ENCODE measurements at regions not wholly inside any gene's neighbourhood (a gene's known extent, or its start where the extent isn't known, plus 50 kb on each side); places are given as distances from the start of the nearest gene placed in this dataset.

- no peak for TF ChIP-seq CTCF (conservative IDR thresholded peaks at IDR 0.05)
- no peak for TF ChIP-seq ZFX (IDR thresholded peaks at IDR 0.05)
Observed at GRCh38 chr14:55505846-55506245, 65.4 kb upstream of the TBPL2 start.
